Head of caudate nucleus (tissue), 42 donors: ENCODE measurements at regions not wholly inside any gene's neighbourhood (a gene's known extent, or its start where the extent isn't known, plus 50 kb on each side); places are given as distances from the start of the nearest gene placed in this dataset.

Experiments used
- DNase-seq, 42 donors: peaks; one replicate each; pipeline versions ENCODE4 v3.0.0 to v3.0.0-alpha.2; 2020 to 2021; ENCODE audit warnings: mixed read lengths in 7 of 42
- intact Hi-C: fragments of 100-400 bp; cut with DNase I; formaldehyde crosslinking; loops from one replicate; pipeline ENCODE4 v1.15.0; 2022

DNA sequence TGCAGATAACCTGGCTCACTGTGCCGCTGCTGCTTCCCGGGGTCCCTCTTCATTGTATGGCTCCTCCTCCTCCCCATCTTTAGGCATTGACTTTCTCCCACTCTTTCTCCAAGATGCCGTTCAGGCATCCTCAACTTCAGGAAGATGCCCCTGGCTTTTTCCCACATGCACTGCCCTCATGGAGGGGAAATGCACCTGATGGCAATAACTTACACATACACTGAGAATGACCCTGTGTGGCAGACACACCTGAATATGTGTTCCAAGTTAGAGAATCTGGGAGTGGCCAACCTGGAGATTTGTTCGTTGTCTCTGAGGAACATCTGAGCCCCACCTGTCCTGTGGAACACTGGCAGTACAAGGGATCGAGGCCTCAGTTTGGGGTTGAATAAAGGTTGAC, 273.9 kb upstream of the CHD6 start:
- DNase-seq, result no peak
- intact Hi-C loops, result no loop called here

DNA sequence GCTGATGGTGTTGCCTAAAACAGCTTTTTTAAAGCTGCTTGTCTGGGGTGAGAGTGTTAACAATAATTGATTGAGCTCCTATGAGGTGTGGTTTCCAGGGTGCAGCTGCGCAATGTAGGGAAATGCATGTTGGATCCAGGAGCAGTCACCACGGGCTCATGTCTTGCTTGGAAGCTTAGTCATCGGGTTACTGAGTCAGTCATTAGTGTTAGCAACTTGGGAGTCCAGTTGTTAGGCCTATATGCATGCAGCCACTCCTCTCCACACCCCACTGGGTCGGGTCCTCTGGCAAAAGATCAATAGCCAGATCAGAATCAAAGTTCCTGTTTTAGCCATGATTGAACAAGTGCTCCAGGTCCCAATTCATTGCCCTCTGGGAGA, 271.7 kb upstream of the CHD6 start:
- DNase-seq, result no peak
- intact Hi-C loops, result no loop called here

DNA sequence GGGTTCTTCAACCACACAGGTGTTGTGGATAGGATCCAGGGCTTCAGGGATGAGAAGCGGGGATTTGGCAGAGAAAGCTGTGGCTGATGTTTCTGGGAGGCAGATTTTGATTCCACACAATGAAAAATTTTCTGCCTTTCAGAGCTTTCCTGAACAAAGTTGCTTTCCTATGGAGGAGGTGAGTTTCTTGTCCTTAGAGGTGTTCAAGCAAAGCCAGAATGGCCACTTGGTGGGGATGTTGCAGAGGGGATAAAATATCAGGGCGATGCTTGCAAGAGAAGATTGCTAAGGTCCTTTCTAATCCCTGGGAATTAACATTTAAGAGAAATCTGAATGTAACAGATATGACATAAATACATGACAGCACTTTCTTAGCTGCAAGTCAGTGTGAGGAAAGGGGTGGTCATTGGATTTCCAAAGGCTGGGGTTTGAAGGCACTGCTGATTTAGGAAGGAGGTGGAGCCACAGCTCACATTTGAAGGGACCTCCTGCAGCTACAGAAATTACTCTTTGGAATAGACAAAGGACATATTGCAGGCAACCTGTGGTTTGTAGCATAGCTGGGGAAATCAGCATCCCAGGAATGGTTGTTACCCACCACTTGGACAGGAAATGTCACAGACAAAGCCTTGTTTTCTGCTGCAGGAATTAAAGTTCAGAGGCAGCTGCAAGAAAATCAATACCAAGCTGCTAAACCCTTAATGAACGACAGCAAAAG, 271.1 kb upstream of the CHD6 start:
- intact Hi-C loops, result no loop called here

DNA sequence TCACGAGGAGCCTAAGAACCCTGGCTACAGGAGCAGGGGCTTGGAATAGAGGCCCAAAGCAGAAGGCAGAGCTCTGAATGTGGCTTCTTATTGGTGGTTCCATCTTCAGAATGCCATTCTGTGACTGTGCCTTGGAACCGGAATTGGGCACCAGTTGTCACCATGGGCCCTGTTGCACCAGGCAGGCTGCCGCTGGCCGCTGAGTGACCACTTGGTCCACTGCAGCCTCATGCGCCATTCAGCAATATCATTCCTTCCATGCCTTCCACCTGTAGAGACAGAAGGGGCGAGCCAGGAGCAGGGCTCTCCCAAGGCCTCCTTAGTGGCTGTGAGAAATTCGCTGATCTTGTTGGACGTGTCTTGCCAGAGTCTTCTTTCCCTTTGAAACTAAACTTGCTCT, 270.3 kb upstream of the CHD6 start:
- no peak for DNase-seq
- intact Hi-C loops, result no loop called here

More for the DNA sequence above, 271.1 kb upstream of the CHD6 start:
- DNase-seq, result peak in 3 of 42 donors; percentile 9 to 44 (median 15)

DNA sequence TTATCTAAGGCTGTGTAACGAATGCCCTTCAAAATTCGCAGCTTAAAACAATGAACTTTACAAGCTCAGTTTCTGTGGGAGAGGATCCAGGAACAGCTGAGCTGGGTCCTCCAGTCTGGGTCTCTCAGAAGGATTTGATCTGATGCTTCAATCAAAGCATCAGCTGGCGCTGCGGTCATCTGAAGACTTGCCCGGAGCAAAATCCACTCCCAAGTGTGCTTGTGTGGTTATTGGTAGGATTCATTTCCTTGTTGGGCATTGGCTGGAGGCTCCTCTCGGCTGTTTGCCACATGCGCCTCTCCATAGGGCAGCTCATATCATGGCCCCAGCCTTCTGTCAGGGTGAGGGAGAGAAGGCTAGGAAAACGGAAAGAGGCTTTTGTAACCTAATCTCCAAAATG, 269.3 kb upstream of the CHD6 start:
- DNase-seq, result no peak
- intact Hi-C loops, result no loop called here

DNA sequence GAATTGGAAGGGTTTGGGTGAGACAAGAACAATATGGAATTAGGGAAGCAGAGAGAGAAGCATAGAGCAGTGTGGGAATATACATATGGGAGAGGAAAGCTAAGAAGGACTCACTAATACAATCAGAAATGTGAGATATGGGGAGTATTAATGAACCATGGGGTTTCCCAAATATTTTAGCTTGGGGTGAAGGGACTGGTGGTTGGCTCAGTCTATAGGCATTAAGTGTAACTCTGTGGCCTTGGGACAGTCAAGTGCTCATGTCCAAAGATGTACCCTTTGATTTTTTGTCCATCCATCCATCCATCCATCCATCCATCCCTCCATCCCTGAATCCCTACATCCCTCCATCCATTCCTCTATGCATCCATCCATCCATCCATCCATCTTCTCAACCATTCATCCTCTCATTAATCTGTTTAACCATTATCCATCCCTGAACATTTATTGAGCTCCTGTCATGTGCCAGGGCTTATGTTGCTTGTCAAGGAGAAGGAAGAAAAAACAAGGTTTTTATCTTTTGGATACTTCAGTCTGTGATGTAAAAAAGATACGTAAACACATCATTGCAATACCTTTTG, 263.4 kb upstream of the CHD6 start:
- no peak for DNase-seq
- intact Hi-C loops, result no loop called here

DNA sequence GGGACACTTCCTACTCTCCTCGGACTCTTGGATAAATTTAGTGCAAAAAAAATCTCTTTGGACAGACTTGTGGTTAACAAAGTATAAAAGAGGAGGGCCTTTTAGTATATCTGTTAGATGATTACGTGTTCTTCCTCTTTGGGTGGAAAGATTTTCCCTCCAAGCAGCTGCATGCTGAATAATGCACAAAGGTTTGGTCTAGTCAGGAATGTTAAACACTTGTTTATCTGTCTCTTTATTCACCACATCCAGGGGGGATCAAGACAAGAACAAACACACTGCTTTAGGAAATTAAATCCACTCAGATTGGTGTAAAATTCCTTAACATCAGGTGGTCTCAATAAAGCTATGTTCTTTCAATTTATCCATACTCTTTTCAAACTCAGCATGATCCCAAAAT, 260.9 kb upstream of the CHD6 start:
- no peak for DNase-seq
- intact Hi-C loops, result no loop called here

DNA sequence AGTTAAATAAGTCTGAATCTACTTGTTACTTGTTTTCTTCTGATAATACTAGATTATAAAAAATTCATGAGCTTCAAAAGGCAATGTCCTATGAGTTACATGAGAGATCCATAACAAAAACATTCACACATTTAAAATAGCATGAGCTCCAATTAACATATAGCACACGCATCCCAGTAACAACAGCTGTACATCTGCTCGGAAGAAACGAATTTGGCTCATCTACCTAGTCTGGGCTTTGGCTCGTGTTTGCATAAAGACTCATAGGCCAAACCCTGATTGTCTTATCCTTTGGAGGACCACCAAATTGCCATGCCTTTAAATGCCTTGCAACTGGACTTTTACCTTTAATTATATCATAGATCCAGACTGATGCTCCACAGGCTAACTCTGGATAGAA, 259.7 kb upstream of the CHD6 start:
- DNase-seq, result no peak
- intact Hi-C loops, result no loop called here

DNA sequence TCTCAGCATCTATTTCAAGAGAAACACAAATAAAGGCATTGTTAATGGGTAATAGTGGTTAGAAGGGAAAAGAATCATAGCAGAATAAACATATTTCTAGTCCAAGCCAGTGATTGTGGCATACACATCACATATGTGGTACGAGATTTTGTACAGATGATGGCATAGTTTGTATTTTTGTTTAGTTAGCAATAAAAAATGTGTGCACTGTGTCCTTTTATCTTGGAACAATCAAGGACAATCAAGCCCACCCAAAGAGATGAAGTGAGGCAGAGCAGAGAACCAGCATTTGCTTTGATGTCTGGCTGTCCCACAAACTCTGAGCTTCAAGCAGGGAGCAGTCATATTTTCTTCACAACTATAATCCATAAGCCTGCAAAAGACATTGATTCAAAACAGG, 256.5 kb upstream of the CHD6 start:
- no peak for DNase-seq
- intact Hi-C loops, result no loop called here

DNA sequence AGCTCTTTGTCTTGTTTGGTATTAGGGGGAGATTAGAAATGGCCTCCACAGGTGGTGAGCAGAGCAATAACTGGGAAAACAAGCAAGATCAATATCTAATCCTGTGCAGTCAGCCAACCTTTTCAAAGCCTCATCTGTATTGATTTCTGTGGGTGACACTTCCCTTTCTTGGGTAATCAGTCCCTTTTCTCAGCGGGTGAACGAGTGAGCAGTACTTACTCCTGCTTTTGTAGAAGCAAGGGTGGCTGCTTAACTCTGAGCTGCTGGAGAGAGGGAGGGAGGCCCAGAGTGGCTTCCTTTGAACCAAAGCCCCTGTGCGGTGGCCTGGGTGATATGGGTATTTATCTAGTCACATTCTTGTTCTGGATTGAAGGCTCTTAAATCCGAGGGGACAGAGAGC, 254.8 kb upstream of the CHD6 start:
- intact Hi-C loops, result no loop called here
- DNase-seq, result no peak

DNA sequence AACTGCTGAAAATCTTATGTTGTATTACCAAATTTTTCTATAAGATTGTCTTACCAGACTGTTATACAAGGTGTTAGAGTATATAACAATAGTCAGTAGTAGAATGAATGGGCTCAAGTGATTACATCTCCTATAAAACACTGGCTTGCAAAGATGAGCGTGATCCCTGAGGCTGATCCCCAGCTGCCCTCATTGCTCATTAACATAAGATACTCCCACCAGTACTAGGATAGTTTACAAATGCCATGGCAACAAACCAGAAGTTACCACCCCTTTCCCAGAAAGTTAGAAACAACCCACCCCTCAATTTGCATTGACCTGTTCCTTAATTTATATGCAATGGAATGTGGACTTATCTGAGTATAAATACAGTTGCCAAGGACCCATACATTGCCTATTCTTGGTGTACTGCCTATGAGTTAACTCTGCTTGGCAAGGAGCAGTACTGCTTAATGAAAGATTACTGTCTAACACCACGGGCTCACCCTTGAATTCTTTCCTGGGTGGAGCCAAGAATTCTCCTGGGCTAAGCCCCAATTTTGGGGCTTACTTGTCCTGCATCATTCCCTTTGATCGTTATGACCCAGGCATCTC, 252.8 kb upstream of the CHD6 start:
- intact Hi-C loops, result no loop called here
- DNase-seq, result no peak

DNA sequence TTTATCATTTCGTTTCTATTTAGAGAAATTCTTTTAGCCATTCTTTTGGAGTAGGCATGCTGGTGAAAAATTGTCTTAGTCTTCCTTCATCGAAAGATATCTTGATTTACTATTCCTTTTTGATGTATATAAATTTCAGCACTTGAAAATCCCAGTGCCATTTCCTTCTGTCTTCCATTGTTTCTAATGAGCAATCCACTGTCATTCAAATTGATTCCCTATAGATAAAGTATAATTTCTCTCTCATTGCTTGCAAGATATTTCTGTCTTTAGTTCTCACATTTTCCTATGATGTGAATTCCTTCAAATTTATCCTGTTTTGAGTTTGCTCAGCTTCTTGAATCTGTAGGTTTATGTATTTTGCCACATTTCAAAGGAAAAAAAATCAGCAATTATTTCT, 251.1 kb upstream of the CHD6 start:
- no peak for DNase-seq
- intact Hi-C loops, result no loop called here

DNA sequence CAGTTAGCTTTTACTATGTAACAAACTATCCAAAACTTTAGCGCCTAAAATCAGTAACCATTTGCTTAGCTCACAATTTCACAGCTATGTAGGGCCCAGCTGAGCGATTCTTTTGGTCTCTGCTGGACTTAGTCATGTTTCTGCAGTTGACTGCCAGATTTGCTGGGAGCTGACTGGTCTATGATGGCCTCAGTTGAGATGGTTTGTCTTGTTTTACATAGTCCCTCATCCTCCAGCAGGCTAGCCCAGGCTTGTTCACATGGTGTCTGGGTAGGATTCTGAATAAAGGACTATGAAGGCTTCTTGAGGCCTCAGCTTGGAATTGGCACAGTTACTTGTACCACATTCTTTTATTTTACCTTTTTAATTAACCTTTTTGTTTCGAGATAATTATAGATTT, 247.8 kb upstream of the CHD6 start:
- intact Hi-C loops, result no loop called here
- no peak for DNase-seq

DNA sequence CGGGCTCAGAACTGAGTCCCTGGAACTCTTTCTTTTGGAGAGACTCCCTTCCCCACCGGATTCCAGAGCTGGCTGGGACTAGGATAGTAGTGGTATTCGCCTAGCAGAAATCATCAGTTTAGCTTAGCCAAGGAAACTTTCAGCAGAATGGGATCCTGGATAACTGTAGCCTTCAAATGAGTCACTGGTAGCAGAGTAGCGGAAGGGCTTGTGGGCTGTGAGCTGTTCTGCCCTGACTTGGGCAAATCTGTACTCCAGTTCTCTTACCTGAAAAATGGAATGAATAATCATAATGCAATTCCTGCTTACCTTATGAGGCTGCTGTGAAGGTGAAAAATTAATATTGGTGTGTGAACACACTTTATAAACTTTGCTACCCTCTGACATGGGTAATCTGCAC, 244.3 kb upstream of the CHD6 start:
- intact Hi-C loops, result no loop called here
- peak in 15 of 42 donors; percentile 3 to 58 (median 24) for DNase-seq

DNA sequence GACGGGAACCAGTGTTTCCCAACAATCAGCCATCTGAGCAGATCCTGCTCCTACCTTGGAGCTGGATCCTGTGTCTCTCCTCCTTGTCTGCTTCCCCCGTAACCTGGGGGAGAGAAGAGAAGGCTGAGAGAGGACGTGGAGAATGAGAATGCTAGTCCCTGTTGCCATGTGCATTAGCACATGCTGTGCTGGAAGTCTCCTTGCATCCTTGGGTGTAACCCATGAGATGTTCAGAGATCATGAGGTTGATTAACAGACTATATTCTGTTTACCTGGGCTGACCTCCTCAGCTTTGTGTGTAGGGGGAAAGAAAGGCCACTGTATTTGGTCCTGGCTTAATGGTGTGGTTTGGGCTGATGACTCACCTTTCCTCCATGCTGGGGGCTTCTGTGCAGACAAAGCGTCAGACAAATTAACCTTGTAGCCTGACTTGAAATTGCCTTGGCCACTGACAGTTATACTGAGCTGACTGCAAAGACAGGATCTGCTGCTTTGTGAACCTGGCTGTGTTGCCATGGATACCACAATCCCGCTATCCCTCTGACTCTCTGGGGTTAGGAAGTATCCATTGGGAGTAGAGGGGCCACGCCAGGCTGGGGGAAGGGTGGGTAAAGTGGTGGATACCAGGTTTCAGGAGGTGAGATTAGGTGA, 243.7 kb upstream of the CHD6 start:
- intact Hi-C loops, result no loop called here
- DNase-seq, result no peak

DNA sequence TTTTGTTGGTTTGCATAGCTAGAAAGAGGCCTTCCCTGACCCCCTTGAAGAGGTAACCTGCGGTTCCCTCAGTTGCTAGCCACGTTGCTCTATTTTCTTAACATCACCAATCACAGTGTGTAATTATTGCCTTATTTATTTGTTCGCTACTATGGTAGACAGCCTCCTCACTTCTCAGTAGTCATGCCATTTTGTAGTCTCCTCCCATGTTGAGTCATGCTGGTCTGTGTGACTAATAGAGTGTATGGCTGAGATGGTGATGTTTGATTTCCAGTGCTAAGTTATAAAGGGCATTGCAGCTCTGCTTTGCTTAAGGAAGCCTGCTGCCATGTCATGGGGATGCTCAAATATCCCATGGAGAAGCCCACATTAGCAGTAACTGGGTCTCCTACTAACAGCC, 236.6 kb upstream of the CHD6 start:
- no peak for DNase-seq
- intact Hi-C loops, result no loop called here

DNA sequence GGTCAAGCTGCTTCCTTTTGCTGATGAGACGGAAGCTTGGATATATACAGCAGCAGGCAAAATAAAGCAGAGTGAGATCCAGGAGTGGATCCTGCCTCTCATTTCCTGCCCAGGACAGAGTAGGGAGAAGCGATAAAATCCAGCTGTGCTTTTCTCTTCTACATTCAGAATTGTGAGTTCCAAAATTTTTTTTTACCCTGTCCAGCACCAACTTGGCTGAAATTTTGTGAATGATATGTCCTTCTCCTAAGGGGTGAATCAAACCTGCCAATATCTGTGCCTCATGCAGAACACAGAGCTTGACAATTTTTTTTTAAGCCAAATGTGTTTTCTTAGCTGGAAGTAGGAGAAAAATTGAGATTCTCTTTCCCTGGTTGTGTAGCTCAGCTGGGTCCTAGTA, 235.6 kb upstream of the CHD6 start:
- no peak for DNase-seq

DNA sequence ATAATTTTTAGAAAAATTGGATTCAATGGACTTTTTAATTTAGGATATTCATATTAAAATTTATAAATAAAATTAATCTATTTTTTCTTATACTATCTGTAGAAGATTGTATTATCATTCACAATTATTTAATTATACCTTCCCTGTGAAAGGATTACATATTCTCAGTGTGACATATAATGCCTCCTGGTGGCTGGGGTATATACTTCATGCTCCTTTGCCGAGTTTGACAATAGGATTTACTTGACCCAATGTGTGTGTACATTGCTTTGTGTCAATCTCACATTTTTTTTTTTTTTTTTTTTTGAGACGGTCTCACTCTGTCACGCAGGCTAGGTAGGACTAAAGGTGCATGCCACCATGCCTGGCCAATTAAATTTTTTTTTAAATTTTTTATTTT, 230.0 kb upstream of the CHD6 start:
- intact Hi-C loops, result no loop called here
- no peak for DNase-seq

More for the DNA sequence above, 235.6 kb upstream of the CHD6 start:
- intact Hi-C loops, result no loop called here

DNA sequence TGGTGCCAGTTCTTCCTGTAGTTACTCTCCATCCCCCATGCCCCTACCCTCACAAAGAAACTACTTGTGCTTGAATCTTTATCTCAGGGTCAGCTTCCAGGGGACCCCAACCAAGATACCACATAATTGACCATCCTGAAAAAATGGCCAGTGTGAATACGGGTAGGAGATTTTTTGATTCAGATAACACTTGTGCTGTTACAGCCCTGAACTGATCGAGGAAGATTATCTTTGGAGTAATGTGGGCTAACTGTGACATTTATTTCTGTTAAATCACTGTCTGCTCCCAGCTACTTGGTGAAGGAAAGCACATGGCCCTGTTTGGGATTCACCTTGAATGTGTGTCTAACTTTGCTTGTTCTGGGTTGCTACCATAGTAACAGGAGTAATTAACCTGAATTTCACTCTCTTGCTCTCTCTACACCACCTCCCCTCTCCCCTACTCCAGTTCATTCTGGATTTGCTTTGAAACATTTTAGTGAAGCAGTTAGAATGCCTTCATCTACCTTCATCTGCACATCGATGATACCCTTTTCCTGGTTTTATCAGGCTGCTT, 219.6 kb upstream of the CHD6 start:
- DNase-seq, result peak in 23 of 42 donors; percentile 6 to 80 (median 48)
- intact Hi-C loops, result no loop called here

DNA sequence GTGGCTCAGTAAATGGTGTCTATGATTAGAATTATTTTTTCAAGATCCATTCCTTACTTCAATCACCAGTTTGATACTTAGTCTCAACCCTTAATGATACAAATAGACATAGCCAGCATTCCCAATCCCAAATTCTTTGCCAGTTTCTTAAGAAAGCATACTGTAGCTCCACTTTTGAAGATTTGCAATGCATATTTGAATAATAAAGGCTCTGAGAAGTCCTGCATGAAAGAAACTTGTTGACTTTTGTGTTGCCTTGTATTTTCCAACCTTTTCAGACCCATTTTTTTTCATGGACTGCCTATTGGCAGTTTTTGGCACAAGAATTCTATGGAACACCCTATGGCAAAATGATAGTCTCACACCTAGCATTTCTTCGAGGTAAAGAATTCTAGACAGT, 215.6 kb upstream of the CHD6 start:
- DNase-seq, result no peak
- intact Hi-C loops, result no loop called here
